AG10803 (cell line): ENCODE measurements at regions not wholly inside any gene's neighbourhood (a gene's known extent, or its start where the extent isn't known, plus 50 kb on each side); places are given as distances from the start of the nearest gene placed in this dataset.

Source experiments
- DNase-seq: peaks from one replicate; pipeline ENCODE4 v3.0.0; 2010; ENCODE audit warnings: low read depth
- H3K4me3 ChIP-seq: 2 replicates; pipeline ENCODE4 v1.5.1; 2011; ENCODE audit warnings: mild to moderate bottlenecking, low read length, control low read depth
- TF ChIP-seq, protein P1 (sequence below): conservative IDR thresholded peaks from 2 replicates; pipeline ENCODE4 v1.5.1; 2011; ENCODE audit warnings: mild to moderate bottlenecking, low read length, control low read depth, inconsistent platforms

DNA sequence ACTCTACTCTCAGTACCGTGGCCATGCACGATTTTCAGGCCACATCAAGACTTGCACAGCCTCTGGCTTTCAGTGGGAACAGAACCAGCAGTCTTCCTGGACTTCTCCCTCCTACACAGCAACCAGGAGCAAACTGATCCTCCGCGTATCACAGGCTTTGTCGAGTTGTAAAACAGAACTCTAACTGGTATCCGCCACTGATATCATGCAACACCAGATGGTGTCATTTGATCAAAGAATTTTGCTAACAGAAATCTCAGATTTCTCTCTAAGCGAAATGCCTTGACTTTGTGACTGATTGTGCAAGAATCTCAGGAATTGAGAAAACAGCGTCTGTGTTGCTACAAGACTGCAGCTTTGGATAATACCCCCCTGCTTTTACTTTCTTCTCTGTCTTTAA is 85.7 kb downstream of the COPS8 start:
- DNase-seq: peak; percentile 95
- H3K4me3 ChIP-seq: peak overlapping the region; percentile 44
- TF ChIP-seq, protein P1, sequence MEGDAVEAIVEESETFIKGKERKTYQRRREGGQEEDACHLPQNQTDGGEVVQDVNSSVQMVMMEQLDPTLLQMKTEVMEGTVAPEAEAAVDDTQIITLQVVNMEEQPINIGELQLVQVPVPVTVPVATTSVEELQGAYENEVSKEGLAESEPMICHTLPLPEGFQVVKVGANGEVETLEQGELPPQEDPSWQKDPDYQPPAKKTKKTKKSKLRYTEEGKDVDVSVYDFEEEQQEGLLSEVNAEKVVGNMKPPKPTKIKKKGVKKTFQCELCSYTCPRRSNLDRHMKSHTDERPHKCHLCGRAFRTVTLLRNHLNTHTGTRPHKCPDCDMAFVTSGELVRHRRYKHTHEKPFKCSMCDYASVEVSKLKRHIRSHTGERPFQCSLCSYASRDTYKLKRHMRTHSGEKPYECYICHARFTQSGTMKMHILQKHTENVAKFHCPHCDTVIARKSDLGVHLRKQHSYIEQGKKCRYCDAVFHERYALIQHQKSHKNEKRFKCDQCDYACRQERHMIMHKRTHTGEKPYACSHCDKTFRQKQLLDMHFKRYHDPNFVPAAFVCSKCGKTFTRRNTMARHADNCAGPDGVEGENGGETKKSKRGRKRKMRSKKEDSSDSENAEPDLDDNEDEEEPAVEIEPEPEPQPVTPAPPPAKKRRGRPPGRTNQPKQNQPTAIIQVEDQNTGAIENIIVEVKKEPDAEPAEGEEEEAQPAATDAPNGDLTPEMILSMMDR: peak; percentile 47

DNA sequence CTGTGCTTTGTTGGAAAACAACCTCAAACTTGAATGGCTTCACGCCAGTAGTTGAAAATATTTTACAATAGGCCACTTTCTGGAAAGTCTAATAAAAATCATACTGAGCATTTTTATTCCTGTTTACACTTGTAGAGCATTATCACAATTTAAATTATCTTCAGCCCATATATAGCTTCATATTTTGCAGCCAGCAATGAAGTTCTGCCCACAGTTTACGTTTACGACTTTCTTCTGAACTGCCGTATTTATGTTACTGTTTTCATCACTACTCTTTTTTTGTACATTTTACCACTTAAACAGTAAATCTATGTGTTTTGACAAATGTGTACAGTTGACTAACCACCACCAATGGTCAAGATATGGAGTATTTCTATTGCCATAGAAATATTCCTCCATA is 86.2 kb downstream of the COPS8 start:
- no peak overlapping the region for H3K4me3 ChIP-seq
- TF ChIP-seq, protein P1: no peak
- no peak for DNase-seq

DNA sequence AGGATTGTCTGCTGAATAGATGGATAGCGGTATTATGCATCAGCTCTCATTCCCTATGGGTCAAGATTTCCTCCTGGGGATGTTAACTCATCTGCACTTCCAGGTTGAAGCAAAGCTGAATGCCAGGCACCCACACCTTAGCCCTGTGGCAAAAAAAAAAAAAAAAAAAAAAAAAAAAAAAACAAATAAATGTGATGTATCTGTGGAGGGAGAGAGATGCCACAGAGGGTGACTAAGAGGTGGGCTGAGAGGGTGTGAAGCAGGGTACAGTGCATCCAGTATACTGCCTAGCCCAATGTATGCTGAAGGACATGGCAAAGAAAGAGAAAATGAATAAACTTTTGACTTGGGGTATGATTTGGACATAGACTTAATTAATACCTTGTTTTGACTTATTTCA is 91.4 kb downstream of the COPS8 start:
- no peak for DNase-seq
- TF ChIP-seq, protein P1: no peak

DNA sequence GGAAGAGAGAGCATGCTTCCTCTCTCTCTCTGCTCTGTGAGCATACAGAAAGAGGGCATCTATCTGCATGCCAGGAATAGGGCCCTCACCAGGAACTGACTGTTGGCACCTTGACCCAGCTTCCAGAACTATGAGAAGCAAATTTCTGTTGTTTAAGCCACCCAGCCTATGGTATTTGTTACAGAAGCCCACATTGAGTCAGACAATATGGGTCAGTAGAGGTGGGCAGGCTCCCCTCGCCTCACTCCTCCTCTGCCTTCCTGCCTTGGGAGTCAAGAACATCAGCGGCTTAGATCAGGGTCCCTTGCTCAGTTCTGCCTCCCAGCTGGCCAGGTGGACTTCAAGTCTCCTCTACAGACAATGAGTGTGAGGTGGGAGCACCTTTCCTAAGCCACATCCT is 92.3 kb downstream of the COPS8 start:
- DNase-seq: no peak
- TF ChIP-seq, protein P1: no peak
- no peak overlapping the region for H3K4me3 ChIP-seq

More for the DNA sequence above, 91.4 kb downstream of the COPS8 start:
- no peak overlapping the region for H3K4me3 ChIP-seq

DNA sequence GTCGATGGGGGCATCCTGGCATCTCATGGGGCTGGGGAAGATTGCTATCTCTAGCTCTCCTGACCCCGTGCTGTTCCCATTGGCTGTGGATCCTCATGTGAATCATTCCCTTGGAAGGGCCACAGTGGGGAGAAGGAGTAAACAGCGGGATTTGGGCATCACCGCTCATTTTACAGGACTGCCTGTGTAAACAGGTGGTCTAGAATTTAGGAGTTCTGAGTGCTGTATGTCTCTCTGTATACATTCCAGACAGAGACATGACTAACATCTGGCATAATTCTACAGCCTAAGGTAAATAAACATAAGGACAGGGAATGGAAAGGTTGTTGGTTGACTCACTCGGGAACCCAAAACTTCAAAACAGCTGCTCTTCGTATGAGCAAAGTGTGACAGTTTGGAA is 92.7 kb downstream of the COPS8 start:
- DNase-seq: peak; percentile 57
- TF ChIP-seq, protein P1: no peak
- no peak overlapping the region for H3K4me3 ChIP-seq

DNA sequence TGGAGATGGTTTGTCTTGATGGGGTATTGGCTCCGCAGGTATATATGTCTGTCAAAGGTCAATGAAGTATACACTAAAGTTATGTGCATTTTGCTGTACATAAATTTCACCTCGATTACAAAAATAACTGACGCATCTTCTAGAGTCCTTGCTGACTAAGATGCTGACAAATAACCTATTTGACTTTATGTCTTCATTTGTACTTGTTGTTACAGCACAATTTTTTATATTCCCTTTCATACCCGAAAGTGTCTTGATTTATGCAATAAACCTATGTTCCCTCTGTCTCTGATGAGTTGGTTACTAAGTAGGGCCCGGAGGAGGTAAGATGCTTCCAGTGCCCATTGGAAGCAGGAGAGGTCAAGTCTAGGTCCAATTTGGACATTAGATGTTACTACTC is 93.5 kb downstream of the COPS8 start:
- DNase-seq: no peak
- TF ChIP-seq, protein P1: no peak
- H3K4me3 ChIP-seq: no peak overlapping the region

DNA sequence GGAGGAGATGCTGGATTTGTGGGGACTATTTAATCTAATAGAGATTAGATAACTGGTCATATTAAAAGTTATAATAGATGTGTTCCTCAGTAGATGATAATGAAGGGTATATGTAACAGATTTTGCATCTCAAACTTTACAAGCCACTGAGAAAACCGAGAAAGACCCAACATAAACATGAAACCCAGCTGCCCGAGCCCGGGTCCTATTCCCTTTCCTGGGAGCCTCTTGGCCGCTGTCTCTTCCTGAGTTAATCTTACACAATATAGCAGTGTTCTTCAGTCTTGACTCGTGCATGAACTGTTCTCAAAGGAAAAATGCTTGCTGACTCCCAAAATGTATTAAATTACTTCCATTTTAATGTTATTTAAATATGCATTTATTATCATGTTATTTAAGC is 94.5 kb downstream of the COPS8 start:
- no peak for DNase-seq
- TF ChIP-seq, protein P1: no peak
- no peak overlapping the region for H3K4me3 ChIP-seq
